HTR-8/SVneo (cell line): ENCODE measurements at regions not wholly inside any gene's neighbourhood (a gene's known extent, or its start where the extent isn't known, plus 50 kb on each side); places are given as distances from the start of the nearest gene placed in this dataset.
"Not testable (repeated sequence)": the region's sequence is repeated elsewhere in the genome, so short reads cannot be mapped to it uniquely, and the experiment has no call there.

Experiments used
- DNase-seq: peaks from one replicate; pipeline ENCODE4 v3.0.0; 2011; ENCODE audit warnings: low spot score, mixed read lengths; ENCODE audit not compliant: insufficient read length
- FAIRE-seq: peaks from 2 replicates; lab custom pipeline; 2011; peaks lifted over from hg19 to GRCh38; lab: Jason Lieb, UNC

GRCh38 chr6:140372064-140372463, 997.6 kb upstream of the CITED2 start:
- DNase-seq (no peak), FAIRE-seq (no peak)

DNA sequence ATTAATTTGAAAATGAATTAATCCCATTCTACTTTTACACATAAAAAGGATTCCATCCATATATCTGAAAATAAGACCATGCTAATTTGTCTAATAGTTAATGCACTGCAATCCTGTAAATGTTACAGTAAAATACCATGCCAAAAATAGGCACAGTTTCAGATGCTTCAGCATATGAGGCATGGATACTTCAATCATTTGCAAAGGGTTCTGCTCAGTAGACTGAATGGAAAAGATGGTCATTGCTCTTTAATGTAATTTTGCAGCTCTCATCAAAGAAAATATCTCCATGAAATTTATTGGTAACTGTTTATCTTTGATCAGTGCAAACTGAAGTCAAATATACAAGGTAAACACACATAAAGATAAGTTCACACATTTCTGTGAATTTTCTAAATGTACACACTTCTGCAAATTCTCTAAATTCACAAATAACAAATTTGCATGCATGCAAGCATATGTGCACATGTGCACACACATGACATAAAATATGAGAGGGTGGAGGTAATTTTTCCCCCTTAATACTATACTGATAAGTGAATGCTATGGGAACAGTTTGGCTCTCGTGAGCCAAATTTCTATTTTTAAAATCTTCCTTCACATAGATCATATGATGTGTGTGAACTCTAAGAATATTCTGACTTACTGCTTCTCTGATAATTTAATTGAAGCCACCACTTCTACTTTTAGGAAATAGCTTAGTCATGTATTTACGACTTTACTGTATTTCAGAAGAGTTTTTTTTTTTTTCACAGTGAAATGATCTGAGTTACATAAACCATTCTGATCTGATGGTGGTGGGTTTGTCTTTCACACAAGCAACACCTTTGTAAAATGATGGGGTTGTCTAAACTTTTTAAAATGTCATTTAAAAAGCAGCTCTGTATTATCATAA, 996.8 kb upstream of the CITED2 start:
- FAIRE-seq (no peak), DNase-seq (no peak)

DNA sequence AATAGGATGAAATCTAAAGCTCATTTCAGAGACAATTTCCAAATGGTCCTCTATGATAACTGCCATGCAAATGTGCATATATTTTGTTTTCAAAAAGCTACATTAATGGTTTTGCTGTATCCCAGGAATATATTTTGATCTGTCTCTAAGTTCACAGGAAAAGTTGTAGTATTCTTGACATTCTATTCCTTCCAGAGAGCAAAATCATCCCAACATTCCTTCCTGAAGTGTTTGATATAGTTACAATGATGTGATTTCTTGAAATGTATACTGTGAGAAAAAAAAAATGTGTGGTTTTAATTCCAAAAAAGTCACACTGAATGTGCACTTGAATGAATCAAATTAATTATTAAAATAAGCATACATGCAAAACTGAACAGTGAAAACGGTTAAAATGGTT, 996.0 kb upstream of the CITED2 start:
- FAIRE-seq (no peak), DNase-seq (no peak)

DNA sequence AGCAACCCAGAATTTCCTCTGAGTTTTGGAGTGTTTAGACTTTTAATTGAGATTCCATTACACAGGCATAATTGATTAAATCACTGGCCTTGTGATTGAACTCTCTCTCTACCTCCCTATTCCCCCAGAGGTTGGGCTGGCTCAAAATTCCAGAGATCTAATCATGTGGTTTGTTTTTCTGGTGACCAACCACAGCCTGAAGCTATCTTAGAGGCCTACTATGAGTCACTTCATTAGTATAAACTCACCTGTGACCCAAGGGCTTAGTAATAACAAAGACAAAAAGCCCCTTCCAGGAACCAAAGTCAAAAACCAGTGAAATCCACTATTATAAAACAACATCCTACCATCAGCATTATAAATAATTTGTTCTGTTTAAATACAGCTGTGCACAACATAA, 992.5 kb upstream of the CITED2 start:
- no peak for FAIRE-seq
- DNase-seq: peak; percentile 41

DNA sequence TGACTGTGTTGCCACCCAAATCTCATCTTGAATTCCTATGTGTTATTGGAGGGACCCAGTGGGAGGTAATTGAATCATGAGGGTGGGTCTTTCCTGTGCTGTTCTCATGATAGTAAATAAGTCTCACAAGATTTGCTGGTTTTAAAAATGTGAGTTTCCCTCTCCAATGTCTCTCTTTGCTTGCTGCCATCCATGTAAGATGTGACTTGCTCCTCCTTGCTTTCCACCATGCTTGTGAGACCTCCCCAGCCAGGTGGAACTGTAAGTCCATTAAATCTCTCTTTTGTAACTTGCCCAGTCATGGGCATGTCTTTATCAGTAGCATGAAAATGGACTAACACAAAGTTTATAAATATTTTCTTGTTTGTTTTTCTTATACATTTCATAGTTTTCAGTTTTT, 990.5 kb upstream of the CITED2 start:
- no peak for DNase-seq
- no peak for FAIRE-seq

DNA sequence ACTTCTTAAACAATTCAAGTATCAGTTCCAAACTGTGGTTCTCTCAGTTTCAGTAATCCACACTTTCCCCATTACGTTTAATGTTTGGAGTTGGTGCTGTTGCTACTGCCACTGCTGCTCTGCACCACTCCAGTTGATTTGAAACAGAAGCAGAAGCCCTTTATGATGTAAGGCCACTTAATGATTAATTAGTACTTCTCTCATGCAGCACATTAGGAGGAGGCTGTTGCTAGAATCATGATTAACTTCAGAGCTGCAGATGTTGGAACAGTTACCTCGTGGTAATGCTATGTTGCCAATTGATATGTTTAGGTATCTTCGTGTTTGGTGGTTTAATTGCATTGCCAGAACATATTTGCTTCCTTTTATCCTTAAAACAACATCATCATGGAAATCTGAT, 986.2 kb upstream of the CITED2 start:
- FAIRE-seq: no peak
- DNase-seq: no peak

- DNase-seq (no peak), FAIRE-seq (no peak)
Measured at GRCh38 chr6:140355476-140355875, 981.0 kb upstream of the CITED2 start.

DNA sequence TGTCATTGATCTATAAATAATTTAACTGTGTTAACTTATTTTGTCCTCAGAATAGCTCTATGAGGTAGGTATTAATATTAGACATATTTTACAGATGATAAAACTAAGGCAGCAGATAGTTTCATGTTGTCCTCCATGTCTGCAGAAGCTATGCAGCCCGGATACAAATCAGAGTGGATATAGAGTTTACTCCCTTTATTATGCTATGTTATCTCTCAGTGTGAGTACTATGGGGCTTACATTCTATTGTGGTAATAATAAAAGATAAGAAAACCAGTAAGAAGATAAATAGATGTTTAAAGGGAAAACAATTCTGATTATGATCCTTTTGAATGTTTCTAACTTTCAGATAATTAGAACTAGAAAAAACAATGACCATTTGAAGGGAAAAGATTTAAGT, 979.8 kb upstream of the CITED2 start:
- DNase-seq (no peak), FAIRE-seq (no peak)

- FAIRE-seq: no peak
- no peak for DNase-seq
Measured at GRCh38 chr6:140353536-140353935, 979.1 kb upstream of the CITED2 start.

DNA sequence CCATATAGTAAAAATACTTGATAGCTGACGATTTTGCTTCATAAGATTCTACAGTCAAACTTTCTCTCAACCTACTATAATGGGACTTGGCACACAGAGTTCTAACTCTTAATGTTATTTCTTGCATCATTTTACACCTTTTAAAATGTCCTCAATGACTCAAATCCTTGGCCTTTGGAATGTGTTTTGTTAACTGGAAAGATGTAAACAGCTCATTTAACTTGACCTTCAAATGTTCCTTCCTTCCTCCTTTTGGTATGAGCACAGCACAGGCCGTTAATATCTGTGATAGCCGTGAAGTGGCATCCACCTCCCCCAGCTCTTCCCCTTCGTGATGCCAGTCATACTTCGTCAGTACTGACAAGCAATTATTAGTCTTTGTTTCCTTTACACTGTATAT, 972.0 kb upstream of the CITED2 start:
- DNase-seq: no peak
- FAIRE-seq: no peak

DNA sequence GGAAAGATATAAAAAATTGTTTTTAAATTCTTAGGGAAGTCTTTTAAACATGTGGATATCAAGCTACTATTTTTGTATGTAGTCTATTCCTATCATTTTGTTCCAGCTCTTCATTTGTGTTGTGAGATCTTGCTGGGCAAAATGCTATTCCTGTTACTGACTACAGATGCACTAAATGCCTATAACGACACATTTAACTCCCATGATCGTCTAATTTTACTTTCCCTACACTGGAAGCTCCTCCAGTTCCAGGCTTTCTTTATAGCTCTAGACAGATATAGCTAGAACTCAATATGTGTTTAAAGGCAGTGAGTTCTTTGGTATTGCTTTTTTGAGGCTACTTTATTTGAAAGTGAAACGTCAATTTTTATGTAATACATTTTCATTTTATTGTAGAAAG, 971.5 kb upstream of the CITED2 start:
- FAIRE-seq (no peak), DNase-seq (no peak)

GRCh38 chr6:140344142-140344913, 969.9 kb upstream of the CITED2 start:
- no peak for FAIRE-seq
- DNase-seq: no peak

DNA sequence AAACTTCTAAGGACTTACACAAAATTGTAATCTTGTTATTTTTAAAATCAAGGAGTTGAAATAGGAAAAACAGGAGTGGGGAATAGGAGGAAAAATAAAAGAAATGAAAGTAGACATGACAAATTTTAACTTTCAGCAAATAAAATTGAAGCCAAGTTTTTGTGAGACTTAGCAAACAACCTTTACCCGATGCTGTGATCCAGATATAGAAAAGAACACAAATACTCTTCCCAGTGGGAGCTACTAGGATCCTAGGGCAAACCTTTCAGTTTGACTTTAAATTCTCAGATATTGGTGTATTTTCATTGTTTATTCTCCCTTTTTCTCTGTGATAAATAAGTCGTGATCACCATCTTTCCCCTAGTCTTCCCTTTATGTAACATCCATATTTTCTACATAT, 968.7 kb upstream of the CITED2 start:
- DNase-seq: no peak
- no peak for FAIRE-seq

GRCh38 chr6:140341272-140341671, 966.8 kb upstream of the CITED2 start:
- DNase-seq (no peak), FAIRE-seq (no peak)

GRCh38 chr6:140340795-140341194, 966.3 kb upstream of the CITED2 start:
- no peak for DNase-seq
- FAIRE-seq: no peak

- not testable (repeated sequence) for FAIRE-seq, DNase-seq
Measured at GRCh38 chr6:140339084-140339483, 964.6 kb upstream of the CITED2 start.

DNA sequence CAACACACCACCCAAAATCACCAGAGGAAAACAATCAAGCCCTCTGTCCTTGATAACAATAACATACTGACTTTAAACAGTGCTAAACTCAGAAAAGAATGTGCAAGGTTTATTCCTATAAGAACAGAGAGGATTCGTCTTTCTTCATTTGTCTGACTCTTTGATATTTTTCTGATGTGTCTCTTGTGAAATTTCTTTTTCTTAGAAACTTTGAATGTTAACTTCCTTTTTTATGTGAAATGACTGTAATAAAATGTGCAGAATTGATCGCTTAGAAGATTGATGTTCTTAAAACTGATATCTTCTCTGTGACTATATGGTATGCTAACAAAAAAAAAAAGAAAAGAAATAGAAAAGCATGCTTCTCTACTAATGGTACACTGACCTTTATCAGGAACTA, 947.4 kb upstream of the CITED2 start:
- DNase-seq (no peak), FAIRE-seq (no peak)

- no peak for DNase-seq
Measured at GRCh38 chr6:140320081-140321080, 945.9 kb upstream of the CITED2 start.

DNA sequence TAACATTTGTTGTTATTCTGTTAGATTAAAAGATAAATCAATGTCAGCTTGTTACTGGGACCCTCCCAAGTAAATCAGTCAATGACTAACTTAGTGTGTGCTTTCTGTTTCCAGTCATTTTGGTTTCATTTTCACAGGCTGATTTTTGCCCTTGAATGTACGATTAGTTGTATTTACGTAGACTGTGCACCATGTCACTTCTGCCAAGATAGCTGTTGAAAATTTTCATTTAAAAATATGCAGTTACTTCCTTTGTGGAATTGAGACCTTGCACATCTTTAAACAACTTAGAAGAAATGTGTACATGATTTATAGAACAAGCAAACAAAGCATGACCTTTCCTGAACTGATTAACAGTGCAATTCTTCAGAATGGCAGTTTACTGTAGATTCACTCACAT, 944.8 kb upstream of the CITED2 start:
- DNase-seq (peak; percentile 7), FAIRE-seq (no peak)

More at GRCh38 chr6:140320081-140321080, 945.9 kb upstream of the CITED2 start:
- FAIRE-seq: no peak

- DNase-seq (no peak), FAIRE-seq (no peak)
Measured at GRCh38 chr6:140318408-140318807, 944.0 kb upstream of the CITED2 start.
